ENCODE measurements at regions not wholly inside any gene's neighbourhood (a gene's known extent, or its start where the extent isn't known, plus 50 kb on each side); places are given as distances from the start of the nearest gene placed in this dataset.

DNA sequence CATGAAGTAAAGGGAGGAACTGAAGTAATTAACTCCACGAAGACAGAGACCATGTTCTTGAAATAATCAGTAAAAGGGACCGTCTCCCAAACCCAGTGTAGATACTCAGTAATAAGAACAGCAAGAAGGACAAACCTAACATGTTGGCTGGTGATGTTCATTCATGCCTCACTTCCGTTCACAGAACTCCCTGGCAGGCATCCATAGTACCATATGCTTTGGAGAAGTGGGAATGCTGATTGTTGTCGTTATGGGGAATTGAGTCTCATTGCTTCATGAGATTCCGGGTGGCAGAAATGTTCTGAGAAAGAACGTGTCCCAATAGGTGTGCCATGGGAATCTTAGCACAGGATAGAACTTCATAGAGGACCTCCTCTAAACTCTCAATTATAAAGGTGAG, 452.3 kb downstream of the ZSWIM6 start:
- no peak for DNase-seq (ENCODE audit: low read depth in 2 of 2)

DNA sequence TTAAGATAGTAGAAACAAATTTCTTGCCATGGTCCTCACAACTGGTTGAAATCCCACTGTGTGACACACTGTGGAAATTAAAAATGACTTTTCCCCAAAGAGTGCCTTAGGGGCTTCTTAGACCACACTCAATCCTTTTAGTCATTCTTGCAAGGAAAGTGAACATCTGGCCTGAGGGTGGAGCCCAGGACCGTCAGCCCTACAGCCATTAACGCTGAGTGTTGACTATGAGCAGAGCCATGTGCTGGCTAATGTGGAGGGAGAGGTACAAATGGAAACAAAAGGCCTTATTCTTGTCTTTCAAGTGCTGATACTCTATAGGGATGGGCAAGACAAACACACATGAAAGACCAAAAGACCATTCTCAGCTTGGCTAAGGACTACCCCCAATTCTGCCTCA, 456.5 kb downstream of the ZSWIM6 start:
- no peak for DNase-seq (ENCODE audit: low read depth in 2 of 2)

DNA sequence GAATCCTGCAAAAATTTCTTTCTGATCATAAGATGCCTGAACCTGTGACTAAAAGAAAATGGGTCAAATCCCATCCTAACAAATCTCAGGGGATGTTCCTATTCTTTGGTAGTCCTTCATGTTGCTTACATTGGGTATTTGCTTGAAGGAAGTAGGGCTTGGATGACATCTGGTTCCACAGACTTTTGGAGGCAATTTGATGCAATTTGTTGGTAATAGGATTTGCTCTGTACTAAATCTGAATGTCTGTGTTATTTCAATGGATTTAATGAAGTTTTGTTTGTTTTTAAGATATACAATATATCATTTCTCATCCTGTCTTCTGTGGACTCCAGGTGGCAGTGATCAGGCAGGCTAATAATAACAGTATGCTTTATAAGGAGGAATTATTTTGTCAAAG, 457.9 kb downstream of the ZSWIM6 start:
- DNase-seq (ENCODE audit: low read depth in 2 of 2), result no peak

DNA sequence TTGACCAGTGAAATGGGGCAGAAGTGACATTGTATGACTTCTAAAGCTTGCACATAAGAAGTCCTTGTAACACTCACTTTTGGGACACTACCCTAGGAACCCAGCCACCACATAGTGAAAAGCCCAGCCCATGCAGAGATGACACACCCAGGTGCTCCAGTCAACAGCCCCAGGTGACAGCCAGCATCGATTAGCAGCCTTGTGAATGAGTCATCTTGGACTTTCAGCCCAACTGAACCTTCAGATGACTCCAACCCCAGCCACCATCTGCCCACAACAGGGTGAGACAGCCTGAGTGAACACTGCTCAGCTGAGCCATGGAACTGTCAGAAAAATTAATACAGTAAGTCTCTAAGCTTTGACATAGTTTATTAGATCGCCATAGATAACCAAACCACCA, 458.6 kb downstream of the ZSWIM6 start:
- DNase-seq (ENCODE audit: low read depth in 2 of 2), result no peak

DNA sequence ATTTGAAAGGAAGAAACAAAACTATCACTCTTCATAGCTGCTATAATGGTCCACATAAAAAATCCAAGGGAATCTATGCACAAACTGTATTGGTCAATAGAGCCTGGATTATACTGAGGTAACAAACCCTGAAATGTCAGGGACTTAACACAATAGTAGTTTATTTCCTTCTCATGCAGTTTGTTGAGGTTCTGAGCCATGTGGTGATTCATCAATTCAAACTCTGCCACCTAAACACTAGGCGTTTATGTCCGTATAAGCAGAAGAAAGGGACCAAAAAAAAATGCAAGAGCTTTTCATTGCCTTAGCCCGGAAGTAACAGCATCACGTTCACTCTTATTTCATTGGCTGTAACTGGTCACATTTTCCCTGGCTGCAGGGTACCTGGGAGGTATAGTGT, 464.7 kb downstream of the ZSWIM6 start:
- DNase-seq (ENCODE audit: low read depth in 2 of 2), result no peak

DNA sequence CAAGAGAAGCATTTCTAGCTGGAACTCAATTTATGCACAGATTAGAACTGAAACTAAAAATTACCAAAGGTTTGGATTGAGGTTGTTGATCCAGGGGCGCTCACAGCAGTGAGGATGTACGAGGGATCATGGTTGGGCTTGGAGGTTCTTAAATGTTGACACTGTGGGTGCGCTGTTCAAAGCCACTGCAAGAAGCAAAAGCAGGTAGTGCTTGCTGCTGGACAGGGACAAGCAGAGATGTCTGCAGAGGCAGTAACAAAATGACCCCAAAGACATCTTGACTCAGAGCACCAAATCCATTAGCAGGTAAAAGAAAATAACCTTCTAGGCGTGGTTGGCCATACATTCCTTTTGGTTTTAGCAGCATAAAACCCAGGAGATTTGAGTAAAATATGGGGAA, 468.4 kb downstream of the ZSWIM6 start:
- DNase-seq (ENCODE audit: low read depth in 2 of 2), result no peak

DNA sequence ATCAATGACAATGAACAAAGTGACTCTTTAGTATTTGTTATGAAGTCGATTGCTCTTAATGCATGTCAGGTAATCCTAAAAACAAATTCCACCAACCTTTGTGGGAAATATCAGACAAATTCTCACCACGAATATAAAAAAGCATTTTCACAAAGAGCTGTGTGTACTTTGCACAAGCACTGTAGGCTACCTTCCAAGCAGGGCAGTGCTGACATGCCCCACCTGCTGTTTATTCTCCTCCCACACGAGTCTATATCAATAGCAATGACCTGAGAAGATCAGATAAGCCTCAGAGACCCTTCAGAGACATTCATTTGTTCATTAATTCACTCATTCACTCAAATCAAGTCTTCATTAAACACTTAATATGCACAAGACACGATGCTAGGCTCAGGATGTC, 469.1 kb downstream of the ZSWIM6 start:
- DNase-seq (ENCODE audit: low read depth in 2 of 2), result no peak

DNA sequence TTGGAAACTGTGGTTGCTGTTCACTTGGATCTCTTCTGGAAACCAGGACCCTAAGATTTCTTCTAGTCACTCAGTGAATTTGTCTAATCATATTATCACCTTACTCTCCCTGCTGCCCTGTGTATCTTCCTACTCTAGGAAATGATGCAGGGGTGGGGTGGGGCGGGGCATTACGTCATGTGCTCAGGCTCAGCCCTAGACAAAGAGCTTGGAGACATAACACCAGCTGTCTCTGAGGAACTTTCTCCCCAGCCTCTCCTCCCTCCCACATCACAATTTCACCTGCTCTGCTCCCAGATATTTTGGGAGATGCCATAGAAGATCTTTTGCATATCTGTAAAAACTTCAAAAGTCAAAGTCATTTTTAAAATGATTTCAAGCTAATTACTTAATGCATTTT, 470.4 kb downstream of the ZSWIM6 start:
- no peak for DNase-seq (ENCODE audit: low read depth in 2 of 2)

DNA sequence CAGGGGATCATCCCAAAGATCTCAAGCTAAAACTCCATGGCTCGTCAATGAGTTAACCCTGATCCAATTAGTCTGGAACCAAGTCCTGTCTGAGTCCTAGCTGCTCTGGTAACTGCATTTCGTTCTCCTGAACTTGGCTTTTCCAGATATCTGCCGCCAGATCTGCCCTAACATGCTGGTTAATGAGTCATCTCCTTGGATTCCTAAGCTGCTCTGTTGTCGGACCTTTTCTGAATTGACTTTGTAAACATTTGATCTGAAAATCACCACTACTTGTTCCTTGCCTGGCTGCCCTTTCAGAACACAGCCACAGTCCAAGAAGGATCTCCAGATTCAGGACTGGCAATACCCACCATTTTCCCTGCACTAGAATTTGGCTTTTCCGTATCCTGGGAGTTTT, 473.0 kb downstream of the ZSWIM6 start:
- DNase-seq (ENCODE audit: low read depth in 2 of 2), result no peak

DNA sequence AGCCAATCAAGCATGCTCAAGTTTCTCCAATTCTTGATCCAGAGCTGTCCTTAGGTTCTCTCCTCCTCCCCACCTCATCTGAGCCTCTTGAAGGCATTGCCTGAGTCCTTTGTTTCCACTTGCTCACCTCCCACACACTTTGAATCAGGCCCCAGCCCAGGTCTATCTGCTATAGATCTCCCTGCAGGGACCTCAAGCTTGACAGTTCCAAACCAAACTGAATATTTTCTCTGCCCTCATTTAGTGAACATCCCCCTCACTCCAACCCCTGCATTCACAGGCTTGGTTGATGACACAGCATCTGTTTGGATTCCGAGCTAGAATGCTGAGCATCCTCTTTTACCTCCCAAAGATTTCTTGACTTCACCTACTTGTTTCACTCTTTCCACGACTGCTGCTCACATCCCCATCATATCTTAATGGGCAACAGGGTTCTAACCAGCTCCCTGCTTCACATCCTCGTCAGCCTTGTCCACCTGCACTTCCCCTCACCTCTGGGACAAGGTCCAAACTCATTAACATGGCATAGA, 474.5 kb downstream of the ZSWIM6 start:
- no peak for DNase-seq (ENCODE audit: low read depth in 2 of 2)

DNA sequence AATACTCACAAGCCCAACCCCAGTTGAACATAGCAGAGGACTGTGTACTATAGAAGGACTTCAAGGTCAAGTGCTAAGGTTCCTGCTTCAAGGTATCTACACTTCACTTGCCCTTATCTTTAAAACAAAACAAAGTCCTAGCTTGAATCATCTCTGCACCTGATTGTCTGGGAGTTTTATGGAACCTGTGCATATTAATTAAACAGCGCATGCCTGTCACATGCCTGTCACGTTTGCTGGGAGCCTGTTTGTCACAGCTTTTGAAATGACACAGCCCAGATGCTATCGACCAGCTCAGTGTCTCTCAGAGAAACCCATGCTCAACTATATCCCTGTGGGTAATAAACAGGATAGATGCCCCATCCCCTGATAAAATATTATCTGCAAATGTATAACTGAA, 476.0 kb downstream of the ZSWIM6 start:
- DNase-seq (ENCODE audit: low read depth in 2 of 2), result no peak

DNA sequence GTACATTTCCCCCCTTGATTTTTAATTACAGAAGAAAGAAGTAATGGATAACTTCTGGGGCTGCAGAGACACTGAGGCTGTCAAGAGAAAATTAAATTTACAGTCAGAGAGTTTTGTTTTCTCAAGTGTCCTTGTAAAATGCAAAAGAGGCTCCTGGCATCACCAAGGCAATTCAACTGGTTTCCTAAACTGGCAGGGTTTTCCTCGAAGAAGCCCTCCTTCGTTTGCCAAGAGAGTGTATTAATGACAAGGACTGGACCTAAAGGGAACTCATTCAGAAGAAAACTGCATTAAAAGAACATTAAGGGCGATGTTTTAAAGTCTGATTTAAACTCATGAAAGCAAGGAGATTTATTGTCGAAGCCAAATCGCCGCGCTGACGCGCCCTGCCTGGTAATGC, 476.9 kb downstream of the ZSWIM6 start:
- DNase-seq (ENCODE audit: low read depth in 2 of 2), result no peak

DNA sequence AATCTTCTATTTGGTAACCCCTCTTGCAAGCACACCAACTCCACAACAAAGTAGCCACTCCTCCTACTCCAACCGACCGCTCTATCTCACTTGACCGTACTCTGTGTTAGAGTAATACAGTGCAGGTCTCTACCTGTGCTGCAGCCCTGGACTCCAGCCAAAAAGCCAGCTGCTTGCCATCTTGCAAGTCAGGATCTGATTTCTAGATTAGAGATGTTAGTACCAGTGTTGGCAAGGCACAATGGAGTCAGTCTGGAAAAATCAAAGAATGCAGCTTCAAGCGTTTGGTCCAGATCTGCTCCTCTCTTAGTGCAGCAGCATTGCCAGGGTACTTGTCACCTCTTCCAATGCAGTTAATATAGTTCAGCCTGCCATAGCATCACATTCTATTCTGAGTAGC, 477.6 kb downstream of the ZSWIM6 start:
- DNase-seq (ENCODE audit: low read depth in 2 of 2), result no peak

DNA sequence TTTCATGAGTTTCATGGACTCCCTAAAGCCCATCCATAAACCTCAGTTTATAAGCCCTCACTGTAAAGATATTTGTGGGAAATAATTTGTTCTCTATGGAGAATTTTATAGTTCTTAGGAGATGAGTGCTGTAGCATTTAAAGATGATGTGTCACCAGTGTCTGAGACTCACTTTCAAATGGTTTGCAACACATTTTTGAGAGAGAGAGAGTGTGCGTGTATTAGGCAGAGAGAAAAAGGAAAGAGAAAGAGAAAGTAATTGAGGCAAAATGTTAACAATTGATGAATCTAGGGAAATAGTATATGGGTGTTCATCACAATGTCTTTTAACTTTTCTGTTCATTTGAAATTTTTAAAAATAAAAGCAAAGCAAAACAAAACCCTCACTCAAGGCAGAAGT, 479.0 kb downstream of the ZSWIM6 start:
- DNase-seq (ENCODE audit: low read depth in 2 of 2), result no peak

DNA sequence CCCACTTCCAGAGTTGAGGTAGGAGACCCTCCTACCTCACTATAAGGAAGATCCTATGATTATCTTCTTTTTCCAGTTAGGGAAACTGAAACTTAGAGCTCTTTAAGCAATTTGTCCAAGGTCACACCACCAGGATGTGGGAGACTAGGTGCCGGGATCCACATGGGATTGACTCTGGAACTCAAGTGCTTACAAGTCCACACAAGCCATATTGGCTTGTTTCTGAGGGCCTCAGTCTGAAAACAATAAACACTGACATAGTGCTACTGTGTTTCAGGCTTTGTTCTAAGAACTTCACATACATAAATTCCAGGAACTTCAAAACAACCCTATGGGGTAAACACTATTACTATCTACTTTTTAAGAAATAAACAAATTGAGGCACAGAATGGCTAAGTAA, 481.3 kb downstream of the ZSWIM6 start:
- no peak for DNase-seq (ENCODE audit: low read depth in 2 of 2)

DNA sequence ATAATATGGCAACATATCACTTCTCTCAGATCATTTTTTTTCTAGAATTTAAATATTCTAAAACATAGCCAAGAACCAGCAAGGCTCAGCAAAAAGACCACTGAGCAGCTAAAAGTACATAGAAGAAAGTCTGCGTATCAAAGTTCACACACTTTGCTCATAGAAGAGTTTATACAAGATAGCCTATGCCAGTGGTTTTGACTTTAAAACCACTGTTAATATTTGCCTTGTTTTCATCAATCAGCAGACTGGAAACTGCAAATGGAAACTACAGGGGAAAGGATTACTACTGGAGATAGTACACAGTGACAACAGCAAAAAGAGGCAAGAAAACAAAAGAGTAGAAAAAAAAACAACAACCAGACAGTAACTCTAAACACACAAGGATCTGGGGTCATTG, 483.3 kb downstream of the ZSWIM6 start:
- DNase-seq (ENCODE audit: low read depth in 2 of 2), result no peak

DNA sequence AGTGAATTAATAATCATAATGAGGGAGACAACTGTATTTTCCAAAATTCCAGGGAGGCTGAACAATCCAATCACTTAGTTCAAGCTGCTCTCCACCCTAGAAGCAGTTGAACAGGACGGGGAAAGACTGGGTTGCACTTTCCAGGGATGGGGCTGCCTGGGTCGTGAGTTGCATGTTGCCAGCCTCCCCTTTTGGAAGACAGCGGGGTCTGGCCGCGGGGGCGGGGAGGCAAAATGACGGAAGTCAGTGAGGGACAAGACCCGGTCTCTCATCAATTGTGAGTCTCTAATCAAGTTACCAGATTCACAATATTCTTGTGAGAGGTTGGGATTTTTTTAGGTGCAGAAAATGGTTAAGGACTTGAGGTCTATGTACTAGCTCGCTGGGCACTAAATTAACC, 484.1 kb downstream of the ZSWIM6 start:
- DNase-seq (ENCODE audit: low read depth in 2 of 2), result no peak

DNA sequence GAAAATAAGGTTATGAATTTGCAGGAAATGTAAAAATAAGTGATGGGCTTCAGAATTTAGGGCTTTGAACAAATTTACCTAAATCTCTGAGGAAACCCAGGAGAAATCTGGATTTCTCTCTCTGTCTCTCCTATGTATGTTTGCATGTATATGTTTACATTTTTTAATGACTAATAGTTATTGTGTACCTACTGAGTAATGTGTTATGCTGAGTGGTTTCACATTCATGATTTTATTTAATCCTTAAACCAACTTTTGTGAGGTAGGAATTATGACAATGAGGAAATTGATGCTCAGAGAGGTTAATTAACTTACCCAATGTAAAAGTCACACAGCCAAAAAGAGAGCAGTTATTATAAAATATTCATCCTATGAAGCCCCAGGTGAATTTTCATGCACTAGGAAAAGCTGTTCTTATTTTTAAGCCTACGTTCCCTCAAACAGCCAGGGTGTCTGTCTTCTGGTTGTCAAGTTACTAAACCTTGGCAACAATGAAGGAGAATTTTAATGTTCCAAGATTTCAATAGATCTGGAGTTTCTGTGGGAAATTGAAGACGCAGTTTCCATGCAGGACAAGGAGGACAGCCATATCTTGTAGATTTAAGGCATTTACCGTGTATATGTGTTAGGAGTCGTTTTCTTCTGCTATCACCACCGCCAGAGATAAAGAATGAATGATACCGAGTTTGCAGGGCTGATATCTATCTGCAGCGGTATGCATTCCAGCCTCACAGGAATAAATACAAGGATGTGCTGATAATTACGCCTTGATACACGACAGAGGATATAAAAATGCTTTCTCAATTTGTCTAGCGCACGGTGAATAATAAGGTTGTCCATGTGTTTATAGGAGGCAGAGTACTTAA, 484.8 kb downstream of the ZSWIM6 start:
- DNase-seq (ENCODE audit: low read depth in 2 of 2), result no peak

DNA sequence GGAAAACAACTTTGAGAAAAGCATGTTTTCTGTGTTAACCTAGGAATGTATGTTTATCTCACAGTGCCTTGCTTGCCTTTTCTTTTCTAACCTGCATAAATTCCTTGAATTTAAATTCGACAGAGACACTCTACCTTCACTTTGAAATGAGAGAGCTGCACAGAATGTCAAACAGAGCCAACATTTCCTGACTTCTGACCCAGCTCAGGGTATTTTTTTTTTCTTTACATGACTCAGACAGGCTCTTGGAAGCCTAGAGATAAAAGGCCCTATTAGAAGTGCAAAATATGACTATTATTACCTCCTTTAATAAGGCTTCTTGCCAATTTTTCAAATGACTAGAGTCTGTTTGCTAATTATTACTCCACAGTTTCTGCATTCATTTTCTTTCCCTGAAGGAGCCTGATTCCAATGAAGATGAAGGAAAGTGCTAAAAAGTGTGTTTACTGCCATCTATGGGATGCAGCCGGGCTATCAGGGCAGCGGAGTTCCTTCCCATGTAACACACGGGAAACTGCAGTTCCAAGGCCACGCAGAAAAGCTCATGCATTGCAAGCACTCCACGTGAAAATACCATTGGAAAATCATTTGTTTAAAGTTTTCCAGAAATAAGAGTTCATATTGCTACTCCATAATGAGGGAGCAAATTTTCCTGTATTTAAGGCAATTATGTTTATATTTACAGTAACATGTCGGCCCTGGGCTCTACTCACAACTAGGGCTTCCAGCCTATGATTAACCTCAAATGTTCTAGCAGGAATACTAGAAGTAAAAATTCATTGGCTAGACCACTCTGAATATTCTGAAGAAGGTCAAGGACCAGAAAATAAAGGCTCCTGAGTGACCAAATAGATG, 485.6 kb downstream of the ZSWIM6 start:
- no peak for DNase-seq (ENCODE audit: low read depth in 2 of 2)

DNA sequence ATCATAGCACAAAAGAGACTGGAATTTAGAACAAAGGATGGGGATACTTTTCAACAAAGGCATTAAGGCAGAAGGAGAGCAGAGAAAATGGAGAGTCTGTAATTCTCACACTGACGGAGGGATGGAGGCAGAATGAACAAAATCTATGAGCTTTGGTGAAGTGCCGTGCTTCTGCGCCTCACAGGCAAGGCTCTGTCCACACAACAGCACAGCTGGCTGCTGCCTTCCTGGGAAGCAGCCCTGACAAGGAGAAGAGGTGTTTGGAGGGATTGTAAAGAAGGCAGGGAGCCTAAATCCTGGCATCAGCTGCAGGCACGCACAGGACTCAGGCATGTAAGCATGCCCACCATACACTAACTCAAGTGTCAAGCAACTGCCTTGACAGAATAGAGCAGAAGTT, 485.2 kb upstream of the KIF2A start:
- no peak for DNase-seq (ENCODE audit: low read depth in 2 of 2)

DNA sequence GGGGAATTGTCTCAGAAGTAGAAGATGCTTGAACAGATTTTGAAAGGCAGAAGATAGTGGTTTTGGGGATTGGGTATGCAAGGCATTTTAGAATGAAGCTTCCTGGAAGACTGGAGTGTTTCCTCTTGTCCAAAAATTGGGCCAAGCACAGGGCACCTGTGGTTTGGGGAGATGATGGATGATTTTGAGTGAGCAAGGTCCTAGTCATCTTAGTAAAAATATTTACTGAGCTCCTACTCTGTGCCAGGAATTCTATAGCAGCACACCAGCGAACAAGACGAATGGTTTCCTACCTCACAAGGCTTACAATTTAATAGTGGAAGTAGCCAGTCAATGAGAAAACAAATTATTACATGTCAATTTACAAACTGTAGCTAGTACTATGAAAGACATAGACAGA, 484.4 kb upstream of the KIF2A start:
- no peak for DNase-seq (ENCODE audit: low read depth in 2 of 2)

DNA sequence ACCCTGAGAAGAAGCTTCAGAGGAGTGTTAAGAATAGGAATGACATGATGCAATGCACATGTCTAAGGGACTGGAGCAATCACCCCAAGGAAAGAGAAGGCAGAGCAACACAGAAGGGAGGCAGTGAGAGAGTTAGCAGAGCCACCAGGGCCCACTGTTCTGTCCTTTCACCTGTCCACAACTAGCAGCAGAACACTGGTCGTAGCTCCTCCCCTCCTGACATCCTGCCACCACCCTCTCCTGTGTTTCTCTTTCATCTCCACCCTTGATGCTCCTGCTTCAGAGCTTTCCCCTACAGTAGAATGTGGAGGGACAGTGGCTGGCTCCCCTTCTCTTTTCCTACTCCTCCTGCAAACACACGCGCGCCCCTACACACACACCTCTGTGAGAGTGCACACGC, 483.4 kb upstream of the KIF2A start:
- no peak for DNase-seq (ENCODE audit: low read depth in 2 of 2)

DNA sequence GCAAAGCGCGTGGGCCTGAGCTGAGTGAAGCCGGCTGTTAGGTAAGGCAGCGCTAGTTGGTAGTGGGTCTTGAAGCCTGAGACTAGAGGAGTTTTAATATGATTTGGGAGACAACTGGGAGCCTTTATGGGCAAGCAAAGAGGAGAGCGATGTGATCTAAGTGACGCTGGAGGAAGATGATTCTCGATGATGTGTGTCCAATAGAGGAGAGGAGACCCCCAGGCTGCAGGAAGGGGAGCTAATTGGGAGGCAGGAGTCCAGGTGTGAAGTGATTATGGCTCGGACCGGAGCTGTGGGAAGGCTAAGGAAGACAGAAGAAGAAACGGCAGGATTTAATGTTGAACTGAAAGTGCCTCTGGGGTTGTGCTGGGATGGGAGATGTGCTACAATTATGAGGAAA, 482.9 kb upstream of the KIF2A start:
- DNase-seq (ENCODE audit: low read depth in 2 of 2), result no peak
